Breast epithelium (tissue), 3 donors: ENCODE measurements at regions not wholly inside any gene's neighbourhood (a gene's known extent, or its start where the extent isn't known, plus 50 kb on each side); places are given as distances from the start of the nearest gene placed in this dataset.

ENCODE experiments used
- POLR2A ChIP-seq: fragments of 450-650 bp; IDR thresholded peaks from one replicate; pipeline ENCODE4 v1.6.1; 2016; ENCODE audit warnings: antibody characterized with exemption, mild to moderate bottlenecking, moderate library complexity
- TF ChIP-seq, protein P1 (sequence below), 3 donors: fragments of 450-650 bp; IDR thresholded peaks; one replicate each; pipeline ENCODE4 v1.5.1; 2016 to 2017; ENCODE audit warnings: antibody characterized with exemption in 3 of 3, mild to moderate bottlenecking in 3 of 3, moderate library complexity in 3 of 3

DNA sequence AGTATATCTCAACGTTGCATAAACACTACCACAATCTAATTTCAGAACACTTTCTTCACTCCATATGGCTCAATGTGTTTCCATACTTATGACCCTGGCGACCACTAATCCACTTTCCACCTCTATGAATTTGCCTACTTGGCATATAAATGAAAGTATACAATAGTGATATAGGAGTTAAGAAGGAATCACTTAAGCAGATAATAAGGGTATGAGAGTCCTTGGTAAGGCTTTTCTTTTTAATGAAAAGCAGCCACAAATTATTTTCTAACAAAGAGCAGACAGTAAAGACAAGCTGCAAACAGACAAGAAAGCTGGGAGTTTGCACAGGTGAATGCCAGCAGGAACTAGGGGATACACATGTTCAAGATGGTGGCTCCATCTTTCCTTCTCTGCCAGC is 615.1 kb upstream of the NUDT12 start:
- TF ChIP-seq POLR2A, result no peak
- TF ChIP-seq, protein P1, sequence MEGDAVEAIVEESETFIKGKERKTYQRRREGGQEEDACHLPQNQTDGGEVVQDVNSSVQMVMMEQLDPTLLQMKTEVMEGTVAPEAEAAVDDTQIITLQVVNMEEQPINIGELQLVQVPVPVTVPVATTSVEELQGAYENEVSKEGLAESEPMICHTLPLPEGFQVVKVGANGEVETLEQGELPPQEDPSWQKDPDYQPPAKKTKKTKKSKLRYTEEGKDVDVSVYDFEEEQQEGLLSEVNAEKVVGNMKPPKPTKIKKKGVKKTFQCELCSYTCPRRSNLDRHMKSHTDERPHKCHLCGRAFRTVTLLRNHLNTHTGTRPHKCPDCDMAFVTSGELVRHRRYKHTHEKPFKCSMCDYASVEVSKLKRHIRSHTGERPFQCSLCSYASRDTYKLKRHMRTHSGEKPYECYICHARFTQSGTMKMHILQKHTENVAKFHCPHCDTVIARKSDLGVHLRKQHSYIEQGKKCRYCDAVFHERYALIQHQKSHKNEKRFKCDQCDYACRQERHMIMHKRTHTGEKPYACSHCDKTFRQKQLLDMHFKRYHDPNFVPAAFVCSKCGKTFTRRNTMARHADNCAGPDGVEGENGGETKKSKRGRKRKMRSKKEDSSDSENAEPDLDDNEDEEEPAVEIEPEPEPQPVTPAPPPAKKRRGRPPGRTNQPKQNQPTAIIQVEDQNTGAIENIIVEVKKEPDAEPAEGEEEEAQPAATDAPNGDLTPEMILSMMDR (IDR thresholded peaks at IDR 0.05), result no peak
